ENCODE measurements at regions not wholly inside any gene's neighbourhood (a gene's known extent, or its start where the extent isn't known, plus 50 kb on each side); places are given as distances from the start of the nearest gene placed in this dataset.

GRCh38 chr6:163857421-163857820 is 442.9 kb downstream of the QKI start:
- no peak for DNase-seq

- no peak for DNase-seq
Measured at GRCh38 chr6:163850874-163851273, 436.4 kb downstream of the QKI start.

GRCh38 chr6:163844761-163845160 is 430.2 kb downstream of the QKI start:
- DNase-seq, result no peak

GRCh38 chr6:163844357-163844756 is 429.8 kb downstream of the QKI start:
- DNase-seq, result no peak

GRCh38 chr6:163843218-163843617 is 428.7 kb downstream of the QKI start:
- no peak for DNase-seq

GRCh38 chr6:163842467-163842866 is 427.9 kb downstream of the QKI start:
- no peak for DNase-seq

GRCh38 chr6:163841733-163842132 is 427.2 kb downstream of the QKI start:
- no peak for DNase-seq

- DNase-seq, result no peak
Measured at GRCh38 chr6:163841326-163841725, 426.8 kb downstream of the QKI start.

- DNase-seq, result no peak
Measured at GRCh38 chr6:163840880-163841279, 426.4 kb downstream of the QKI start.

- DNase-seq, result no peak
Measured at GRCh38 chr6:163839296-163839695, 424.8 kb downstream of the QKI start.

- peak in 14 of 51 donors; percentile 11 to 49 (median 22) for DNase-seq
Measured at GRCh38 chr6:163837691-163838431, 423.3 kb downstream of the QKI start.

- peak in 3 of 51 donors; percentile 8 to 53 (median 36) for DNase-seq
Measured at GRCh38 chr6:163836876-163837690, 422.6 kb downstream of the QKI start.

GRCh38 chr6:163835439-163836171 is 421.1 kb downstream of the QKI start:
- DNase-seq, result no peak

- DNase-seq, result no peak
Measured at GRCh38 chr6:163834226-163834970, 419.9 kb downstream of the QKI start.

- no peak for DNase-seq
Measured at GRCh38 chr6:163831736-163832135, 417.2 kb downstream of the QKI start.

- no peak for DNase-seq
Measured at GRCh38 chr6:163830641-163831040, 416.1 kb downstream of the QKI start.

- peak in 7 of 51 donors; percentile 7 to 37 (median 18) for DNase-seq
Measured at GRCh38 chr6:163828038-163828795, 413.7 kb downstream of the QKI start.

GRCh38 chr6:163827143-163827542 is 412.6 kb downstream of the QKI start:
- DNase-seq, result no peak

GRCh38 chr6:163826629-163827028 is 412.1 kb downstream of the QKI start:
- no peak for DNase-seq

GRCh38 chr6:163825033-163825432 is 410.5 kb downstream of the QKI start:
- no peak for DNase-seq

- no peak for DNase-seq
Measured at GRCh38 chr6:163823577-163823976, 409.1 kb downstream of the QKI start.

Measured in hypothalamus (tissue), 51 donors.